Activated CD8-positive, alpha-beta T cell treated with anti-CD3 and anti-CD28 coated beads for 36 hours (primary cell): ENCODE measurements at regions not wholly inside any gene's neighbourhood (a gene's known extent, or its start where the extent isn't known, plus 50 kb on each side); places are given as distances from the start of the nearest gene placed in this dataset.

ENCODE experiments used
- ATAC-seq: fragments of 200-7000 bp; cut with Tn5 transposase; one replicate; pipeline ENCODE4 v1.10.0; 2021; ENCODE audit warnings: mild to moderate bottlenecking, moderate library complexity
- CTCF ChIA-PET: fragments of 350-600 bp; sonication (Branson Sonifier 250); formaldehyde crosslinking; loops from one replicate; lab custom pipeline; 2021; ENCODE audit warnings: antibody characterized with exemption; lab: Charles Lee
- POLR2A ChIA-PET: fragments of 350-600 bp; sonication (Branson Sonifier 250); formaldehyde crosslinking; loops from one replicate; lab custom pipeline; 2021; ENCODE audit warnings: antibody characterized with exemption; lab: Charles Lee
- DNase-seq: peaks from one replicate; pipeline ENCODE4 v3.0.0-alpha.2; 2020
- H3K27ac Mint-ChIP-seq: one replicate; pipeline ENCODE4 v1.8.0; 2021; ENCODE audit warnings: mild to moderate bottlenecking, mixed read lengths
- H3K27me3 Mint-ChIP-seq: one replicate; pipeline ENCODE4 v1.8.0; 2021; ENCODE audit warnings: mixed read lengths
- H3K36me3 Mint-ChIP-seq: one replicate; pipeline ENCODE4 v1.8.0; 2021; ENCODE audit warnings: low read depth, mixed read lengths
- H3K4me1 Mint-ChIP-seq: one replicate; pipeline ENCODE4 v1.8.0; 2021; ENCODE audit warnings: low read depth, mixed read lengths
- H3K4me3 Mint-ChIP-seq: one replicate; pipeline ENCODE4 v1.8.0; 2021; ENCODE audit warnings: mild to moderate bottlenecking, moderate library complexity, mixed read lengths
- H3K9me3 Mint-ChIP-seq: one replicate; pipeline ENCODE4 v1.8.0; 2021; ENCODE audit warnings: mixed read lengths
- CTCF ChIP-seq: fragments of 200-600 bp; IDR thresholded peaks from one replicate; pipeline ENCODE4 v1.8.0; 2022; ENCODE audit warnings: antibody characterized with exemption, mild to moderate bottlenecking
- intact Hi-C: fragments of 100-400 bp; cut with micrococcal nuclease; formaldehyde crosslinking; loops from one replicate; pipeline ENCODE4 v1.10.0; 2022

GRCh38 chr14:54267172-54267571 is 129.6 kb upstream of the CDKN3 start:
- peaks cover 13% of the 10 kb centered on the region for H3K27me3 Mint-ChIP-seq
- no peak overlapping the region for H3K27ac Mint-ChIP-seq
- no peak overlapping the region for H3K4me3 Mint-ChIP-seq
- no peak for DNase-seq
- ChIA-PET POLR2A (no interaction called here), CTCF (no interaction called here)
- ATAC-seq, result no peak
- no peaks in the 10 kb centered on the region for H3K9me3 Mint-ChIP-seq
- intact Hi-C loops, result no loop called here
- no peaks in the 10 kb centered on the region for H3K4me1 Mint-ChIP-seq
- no peaks in the 10 kb centered on the region for H3K36me3 Mint-ChIP-seq
- no peak for TF ChIP-seq CTCF

GRCh38 chr14:54275997-54276725 is 120.6 kb upstream of the CDKN3 start:
- H3K4me1 Mint-ChIP-seq, result no peaks in the 10 kb centered on the region

GRCh38 chr14:54278087-54278486 is 118.7 kb upstream of the CDKN3 start:
- ATAC-seq (no peak), DNase-seq (no peak)
- no peak for TF ChIP-seq CTCF
- ChIA-PET POLR2A (no interaction called here), CTCF (interaction anchor here (1.1 kb wide), 1 partner anchor 70 kb away, joined by 3 read pairs; no protein-coding TSS in a partner anchor)
- no peaks in the 10 kb centered on the region for H3K4me1 Mint-ChIP-seq
- intact Hi-C loops, result no loop called here
- H3K4me3 Mint-ChIP-seq, result no peak overlapping the region
- no peaks in the 10 kb centered on the region for H3K9me3 Mint-ChIP-seq
- no peaks in the 10 kb centered on the region for H3K36me3 Mint-ChIP-seq
- no peaks in the 10 kb centered on the region for H3K27me3 Mint-ChIP-seq
- H3K27ac Mint-ChIP-seq, result no peak overlapping the region

More at GRCh38 chr14:54275997-54276725, 120.6 kb upstream of the CDKN3 start:
- ChIA-PET CTCF (interaction anchor here (0.9 kb wide), 1 partner anchor 71 kb away, joined by 3 read pairs; no protein-coding TSS in a partner anchor), POLR2A (no interaction called here)
- TF ChIP-seq CTCF, result no peak
- no peak overlapping the region for H3K4me3 Mint-ChIP-seq
- H3K36me3 Mint-ChIP-seq, result no peaks in the 10 kb centered on the region
- H3K27me3 Mint-ChIP-seq, result no peaks in the 10 kb centered on the region
- H3K9me3 Mint-ChIP-seq, result no peaks in the 10 kb centered on the region
- ATAC-seq (no peak), DNase-seq (no peak)
- no peak overlapping the region for H3K27ac Mint-ChIP-seq
- intact Hi-C loops, result no loop called here

- ChIA-PET POLR2A (no interaction called here), CTCF (interaction anchor here (1.1 kb wide), 1 partner anchor 69 kb away, joined by 3 read pairs; no protein-coding TSS in a partner anchor)
- Mint-ChIP-seq H3K4me1 (no peaks in the 10 kb centered on the region), H3K4me3 (no peak overlapping the region), H3K9me3 (no peaks in the 10 kb centered on the region), H3K36me3 (no peaks in the 10 kb centered on the region), H3K27ac (no peak overlapping the region), H3K27me3 (no peaks in the 10 kb centered on the region)
- intact Hi-C loops, result no loop called here
- no peak for DNase-seq
- no peak for ATAC-seq
- TF ChIP-seq CTCF, result no peak
Measured at GRCh38 chr14:54278665-54279295, 118.0 kb upstream of the CDKN3 start.

GRCh38 chr14:54282849-54283248 is 114.0 kb upstream of the CDKN3 start:
- ATAC-seq, result no peak

More at GRCh38 chr14:54282849-54283248, 114.0 kb upstream of the CDKN3 start:
- intact Hi-C loops, result no loop called here
- H3K27ac Mint-ChIP-seq, result no peak overlapping the region
- H3K36me3 Mint-ChIP-seq, result no peaks in the 10 kb centered on the region
- H3K9me3 Mint-ChIP-seq, result no peaks in the 10 kb centered on the region
- ChIA-PET POLR2A (no interaction called here), CTCF (interaction anchor here (1.5 kb wide), 1 partner anchor 13 kb away, joined by 3 read pairs; no protein-coding TSS in a partner anchor)
- no peak for TF ChIP-seq CTCF
- H3K27me3 Mint-ChIP-seq, result peaks cover 3% of the 10 kb centered on the region
- H3K4me3 Mint-ChIP-seq, result no peak overlapping the region
- H3K4me1 Mint-ChIP-seq, result no peaks in the 10 kb centered on the region
- DNase-seq, result no peak
